Panc1 (cell line): ENCODE measurements at regions not wholly inside any gene's neighbourhood (a gene's known extent, or its start where the extent isn't known, plus 50 kb on each side); places are given as distances from the start of the nearest gene placed in this dataset.

Experiments
- ATAC-seq: fragments of 200-7000 bp; cut with Tn5 transposase; 2 replicates; pipeline ENCODE4 v1.9.1; 2020; ENCODE audit warnings: mild to moderate bottlenecking, moderate library complexity
- BruUV-seq: library from RNA; stranded (reverse); fragments of 400-500 nt; replicated peaks from 2 replicates; lab custom pipeline; 2021; lab: Mats Ljungman, UMichigan
- CTCF ChIA-PET: fragments of 300-600 bp; sonication (Branson Sonifier 250); formaldehyde crosslinking; loops from one replicate; lab custom pipeline; 2022; ENCODE audit warnings: antibody characterized with exemption; lab: Charles Lee
- POLR2A ChIA-PET: fragments of 300-600 bp; sonication (Branson Sonifier 250); formaldehyde crosslinking; loops from one replicate; lab custom pipeline; 2022; ENCODE audit warnings: antibody characterized with exemption; lab: Charles Lee
- DNase-seq: peaks from one replicate; pipeline ENCODE4 v3.0.0-alpha.2; 2010; ENCODE audit warnings: low read depth, low spot score
- H3K27ac ChIP-seq: 2 replicates; pipeline ENCODE4 v1.5.1; 2011; ENCODE audit warnings: mild to moderate bottlenecking, low read length, inconsistent platforms
- H3K27me3 ChIP-seq: fragments of 200-500 bp; sonication (Bioruptor generic); 2 replicates; pipeline ENCODE4 v1.6.0; 2014; ENCODE audit warnings: low read length, inconsistent platforms; ENCODE audit not compliant: control insufficient read depth, insufficient read depth
- H3K36me3 ChIP-seq: fragments of 200-500 bp; sonication (Bioruptor generic); 2 replicates; pipeline ENCODE4 v1.5.1; 2014; ENCODE audit warnings: inconsistent platforms, mild to moderate bottlenecking, low read length, moderate library complexity; ENCODE audit not compliant: control insufficient read depth, insufficient read depth
- H3K4me1 ChIP-seq: 2 replicates; pipeline ENCODE4 v1.5.1; 2011; ENCODE audit warnings: inconsistent platforms, mild to moderate bottlenecking, low read length, moderate library complexity; ENCODE audit not compliant: control insufficient read depth, insufficient read depth
- H3K4me3 ChIP-seq, 2 experiments: 2 replicates each; pipeline ENCODE4 v1.5.1; 2011 to 2012; ENCODE audit warnings: low read depth in 2 of 2, low read length in 2 of 2, mild to moderate bottlenecking in 2 of 2, inconsistent platforms in 1 of 2, moderate library complexity in 1 of 2
- H3K9me3 ChIP-seq: fragments of 200-500 bp; sonication (Bioruptor generic); 2 replicates; pipeline ENCODE4 v1.5.1; 2014; ENCODE audit warnings: low read depth, mild to moderate bottlenecking, inconsistent platforms, low read length, moderate library complexity; ENCODE audit not compliant: control insufficient read depth, insufficient read depth
- CTCF ChIP-seq: fragments of 450-650 bp; IDR thresholded peaks from 2 replicates; pipeline ENCODE4 v1.5.1; 2017; ENCODE audit warnings: mild to moderate bottlenecking
- POLR2AphosphoS5 ChIP-seq: IDR thresholded peaks from 2 replicates; pipeline ENCODE4 v1.6.1; 2012; ENCODE audit warnings: mild to moderate bottlenecking, low read depth, low read length, moderate library complexity
- REST ChIP-seq, 2 experiments: IDR thresholded peaks; 2 replicates each; pipeline ENCODE4 v1.6.1; 2011 to 2012; ENCODE audit warnings: low read depth in 2 of 2, control low read depth in 1 of 2, low read length in 1 of 2, mild to moderate bottlenecking in 1 of 2, moderate library complexity in 1 of 2; ENCODE audit not compliant: insufficient read depth in 1 of 2
- SIN3A ChIP-seq: IDR thresholded peaks from 2 replicates; pipeline ENCODE4 v1.6.1; 2012; ENCODE audit warnings: low read depth, mild to moderate bottlenecking, low read length, moderate library complexity, borderline replicate concordance; ENCODE audit not compliant: insufficient read depth
- TCF7L2 ChIP-seq: IDR thresholded peaks from 2 replicates; pipeline ENCODE4 v1.6.1; 2011; ENCODE audit warnings: mild to moderate bottlenecking, low read depth, low read length, inconsistent platforms
- in situ Hi-C: cut with HindIII; loops from 2 replicates; pipeline ENCODE4 v1.10.0; 2016; ENCODE audit warnings: low sequenced_read_pairs, low pct_unique_long_range_greater_than_20kb
- intact Hi-C: fragments of 100-400 bp; cut with micrococcal nuclease; formaldehyde crosslinking; loops from one replicate; pipeline ENCODE4 v1.10.0; 2022; ENCODE audit not compliant: unreplicated experiment

DNA sequence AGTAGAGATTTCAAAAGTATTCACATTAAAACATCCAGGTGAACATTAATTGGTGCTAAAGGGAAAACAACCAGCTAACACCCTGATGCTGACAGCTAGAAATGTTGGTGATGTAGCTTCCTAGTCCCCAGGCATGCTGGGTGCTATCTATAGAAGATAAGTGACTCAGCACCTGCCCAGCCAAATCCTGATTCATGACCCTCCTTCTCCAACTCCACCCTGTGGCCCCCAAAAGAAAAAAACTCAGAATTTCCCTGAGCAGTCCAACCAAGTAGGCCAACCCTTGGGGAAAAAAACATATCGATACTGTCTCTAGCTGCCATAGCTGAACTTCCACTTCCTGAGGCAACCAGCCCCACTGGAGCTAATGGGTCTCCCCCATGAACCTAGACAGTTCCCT lies 197.6 kb upstream of the KLF3 start:
- Histone ChIP-seq H3K27me3 (no peaks in the 10 kb centered on the region), H3K4me1 (no peaks in the 10 kb centered on the region), H3K9me3 (no peaks in the 10 kb centered on the region), H3K36me3 (no peaks in the 10 kb centered on the region), H3K27ac (no peak overlapping the region), H3K4me3 (no peak overlapping the region)
- TF ChIP-seq POLR2AphosphoS5: no peak
- TF ChIP-seq SIN3A: no peak
- TF ChIP-seq REST (IDR thresholded peaks at IDR 0.05; ENCODE audit: insufficient read depth in 1 of 2, low read depth in 2 of 2, low read length in 1 of 2): no peak
- ATAC-seq: no peak
- intact Hi-C loops (no loop called here), in situ Hi-C loops (no loop called here)
- no TSS peak for BruUV-seq
- DNase-seq: no peak
- POLR2A ChIA-PET: no interaction called here
- CTCF ChIA-PET: no interaction called here

DNA sequence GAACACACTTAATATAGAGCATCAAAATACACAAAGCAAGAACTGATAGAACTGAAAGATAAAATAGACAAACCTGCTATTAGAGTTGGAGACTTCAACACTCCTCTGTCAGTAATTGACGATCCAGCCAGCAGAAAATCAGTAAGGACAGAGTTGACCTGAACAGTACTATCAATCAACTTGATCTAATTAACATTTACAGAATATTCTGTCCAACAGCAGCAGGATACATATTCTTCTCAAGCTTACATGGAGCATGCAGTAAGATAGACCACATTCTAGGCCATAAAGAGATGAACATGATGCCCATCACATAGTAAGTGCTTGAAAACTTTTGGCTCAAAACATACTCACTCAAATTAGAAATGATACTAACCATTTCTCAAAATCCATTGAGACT lies 196.7 kb upstream of the KLF3 start:
- in situ Hi-C loops: no loop called here
- Histone ChIP-seq H3K36me3 (no peaks in the 10 kb centered on the region), H3K9me3 (no peaks in the 10 kb centered on the region), H3K27me3 (no peaks in the 10 kb centered on the region), H3K27ac (no peak overlapping the region), H3K4me3 (no peak overlapping the region), H3K4me1 (no peaks in the 10 kb centered on the region)
- DNase-seq: no peak
- ChIA-PET POLR2A (no interaction called here), CTCF (no interaction called here)
- TF ChIP-seq TCF7L2 (no peak), REST (IDR thresholded peaks at IDR 0.05; ENCODE audit: insufficient read depth in 1 of 2, low read depth in 2 of 2, low read length in 1 of 2) (no peak), CTCF (no peak), SIN3A (no peak), POLR2AphosphoS5 (no peak)
- ATAC-seq: no peak
- intact Hi-C loops: no loop called here
- BruUV-seq: no TSS peak
